Erythroblast (primary cell): ENCODE measurements at regions not wholly inside any gene's neighbourhood (a gene's known extent, or its start where the extent isn't known, plus 50 kb on each side); places are given as distances from the start of the nearest gene placed in this dataset.
"Not testable (repeated sequence)": the region's sequence is repeated elsewhere in the genome, so short reads cannot be mapped to it uniquely, and the experiment has no call there.

Experiments
- DNase-seq, 2 experiments: peaks; one replicate each; lab custom pipeline; 2025; lab: John Stamatoyannopoulos, UW
- GATA1 ChIP-seq: IDR thresholded peaks from 2 replicates; pipeline ENCODE4 v1.6.1; 2011; ENCODE audit warnings: low read depth, mild to moderate bottlenecking, control low read depth, low read length, moderate library complexity
- POLR2A ChIP-seq: IDR thresholded peaks from 2 replicates; pipeline ENCODE4 v1.6.1; 2011; ENCODE audit warnings: mild to moderate bottlenecking, low read length

DNA sequence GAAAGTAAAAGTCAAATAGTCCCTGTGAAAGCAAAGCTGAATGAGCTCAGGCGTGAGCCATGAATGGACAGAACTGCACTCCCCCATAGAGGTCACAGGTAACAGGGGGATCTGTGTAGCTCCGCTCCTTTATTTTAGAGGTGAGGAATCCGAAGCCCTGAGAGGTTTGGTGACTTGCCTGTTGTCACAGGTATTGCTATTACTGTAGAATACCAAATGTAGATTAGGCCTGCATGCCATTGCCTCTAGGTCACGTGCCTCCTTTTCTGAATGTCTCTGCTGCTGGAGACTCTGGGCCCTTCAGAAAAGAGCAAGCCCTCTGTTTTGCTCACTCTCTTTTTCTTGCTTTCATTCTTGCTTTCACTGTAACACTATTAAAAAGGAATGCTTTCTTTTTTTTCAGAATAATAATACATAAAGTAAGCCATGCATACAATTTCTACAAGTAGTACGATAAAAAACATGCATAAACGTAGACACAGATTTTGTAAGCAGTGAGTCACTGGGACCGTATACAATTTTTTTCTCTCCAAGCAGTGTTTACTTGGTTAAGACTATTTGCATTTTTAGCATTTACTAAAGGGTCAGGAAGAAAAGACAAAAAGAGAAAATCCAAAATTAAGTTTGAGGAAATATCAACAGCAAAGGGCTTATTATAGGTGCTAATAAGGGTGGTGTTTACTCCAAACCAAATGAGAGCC lies 568.7 kb upstream of the ADAMTS16 start:
- TF ChIP-seq POLR2A (no peak), GATA1 (no peak)

DNA sequence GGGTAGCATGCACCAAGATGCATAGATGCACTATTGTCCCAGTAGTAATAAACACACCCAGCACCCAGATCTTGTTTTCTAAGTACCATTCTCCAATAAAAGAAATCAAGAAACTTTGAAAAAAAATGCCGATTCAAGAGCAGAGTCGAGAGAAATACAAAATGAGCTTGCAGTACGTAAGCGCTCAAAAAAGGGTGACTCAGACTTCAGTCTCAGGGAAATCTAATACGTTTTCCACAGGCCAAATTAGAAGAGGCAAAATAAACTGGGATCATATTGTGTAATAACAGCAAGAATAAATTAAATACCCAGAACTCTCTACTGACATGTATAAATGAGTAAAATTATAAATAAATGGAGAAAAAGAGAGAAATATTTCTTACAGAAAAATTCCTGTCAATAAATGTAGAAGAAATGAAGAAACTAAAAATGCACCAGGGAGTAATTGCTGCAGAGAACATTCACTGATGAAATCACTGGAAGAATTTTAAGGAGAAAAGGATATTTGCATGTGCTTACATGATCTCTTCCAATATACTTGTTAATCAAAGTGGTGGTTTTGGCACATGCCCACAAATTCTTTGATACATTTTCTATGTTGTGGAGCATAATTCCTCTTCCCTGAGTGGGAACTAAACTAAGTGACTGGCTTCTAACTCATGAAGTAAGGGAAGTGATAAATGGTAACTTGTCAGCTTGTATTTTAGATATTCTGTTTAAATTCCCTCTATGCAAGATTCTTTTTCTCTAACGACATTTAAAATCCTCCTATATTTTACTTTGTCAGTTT lies 567.6 kb upstream of the ADAMTS16 start:
- DNase-seq = no peak
- no peak for TF ChIP-seq GATA1
- no peak for TF ChIP-seq POLR2A

More for the DNA sequence above, 568.7 kb upstream of the ADAMTS16 start:
- DNase-seq = no peak

DNA sequence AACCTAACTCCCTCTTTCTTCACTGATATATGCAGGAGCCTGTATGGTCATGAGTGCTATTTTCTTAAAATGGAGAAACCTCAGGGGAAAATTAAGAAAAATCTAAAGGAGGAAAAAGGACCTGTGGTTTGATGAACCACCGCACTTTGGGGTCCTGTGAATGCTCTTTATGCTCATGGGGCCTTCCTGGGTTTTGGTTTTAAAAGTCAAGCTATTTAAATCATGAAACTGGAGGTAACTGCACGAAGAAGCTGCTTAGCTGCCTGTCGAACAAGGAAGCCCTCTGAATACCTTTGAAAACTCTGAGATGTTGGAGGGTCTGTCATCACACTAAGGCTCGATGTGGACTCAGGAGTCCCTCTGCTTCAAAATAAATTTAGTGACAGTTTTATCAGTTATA lies 564.5 kb upstream of the ADAMTS16 start:
- DNase-seq = no peak
- TF ChIP-seq GATA1 (no peak), POLR2A (no peak)

DNA sequence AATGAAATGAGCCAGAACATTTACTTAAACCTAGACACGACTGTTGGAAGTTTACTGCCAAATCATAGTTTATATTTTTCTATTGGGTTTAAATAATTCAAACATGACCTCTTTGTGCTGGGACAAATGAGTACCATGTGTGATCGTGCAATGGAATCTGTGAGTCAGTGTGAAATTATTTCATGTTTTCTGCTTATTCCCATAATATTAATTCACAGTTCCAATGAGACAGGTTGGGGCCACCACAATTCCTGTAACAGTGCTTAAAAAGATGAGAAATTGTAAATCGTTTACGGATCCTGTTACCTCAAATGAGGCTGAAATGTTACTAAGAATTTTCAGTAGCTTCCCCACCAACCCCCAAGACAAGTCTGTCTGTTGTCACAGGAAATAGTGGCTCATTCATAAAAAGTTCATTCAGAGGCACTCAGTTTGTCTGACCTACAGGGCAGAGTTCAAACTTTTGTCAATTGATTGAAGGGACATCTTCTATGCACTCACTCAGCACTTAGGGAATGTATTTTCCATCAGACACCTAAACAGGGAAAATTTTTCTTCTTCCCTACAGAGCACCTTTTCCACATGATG lies 563.9 kb upstream of the ADAMTS16 start:
- DNase-seq = no peak
- TF ChIP-seq GATA1 (no peak), POLR2A (no peak)

DNA sequence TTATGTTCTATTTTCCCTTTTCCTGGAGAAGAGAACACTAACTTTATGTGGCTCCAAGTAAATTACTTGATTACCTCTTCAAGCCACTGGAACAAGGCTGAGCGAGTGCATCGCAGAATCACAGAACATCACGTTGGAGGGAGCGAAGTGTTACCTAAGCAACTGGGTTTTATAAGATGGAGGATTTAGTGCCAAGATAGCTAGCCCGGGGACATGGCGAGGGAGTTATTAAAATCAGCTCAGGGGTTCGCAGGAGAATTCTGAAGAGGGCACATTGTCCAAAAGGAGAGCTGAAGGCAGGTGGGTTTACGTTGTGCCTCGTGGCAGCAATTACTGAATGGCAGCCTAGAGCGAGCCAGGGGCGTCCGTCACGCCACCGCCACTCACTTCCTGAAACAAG lies 563.2 kb upstream of the ADAMTS16 start:
- TF ChIP-seq POLR2A (no peak), GATA1 (no peak)
- no peak for DNase-seq

DNA sequence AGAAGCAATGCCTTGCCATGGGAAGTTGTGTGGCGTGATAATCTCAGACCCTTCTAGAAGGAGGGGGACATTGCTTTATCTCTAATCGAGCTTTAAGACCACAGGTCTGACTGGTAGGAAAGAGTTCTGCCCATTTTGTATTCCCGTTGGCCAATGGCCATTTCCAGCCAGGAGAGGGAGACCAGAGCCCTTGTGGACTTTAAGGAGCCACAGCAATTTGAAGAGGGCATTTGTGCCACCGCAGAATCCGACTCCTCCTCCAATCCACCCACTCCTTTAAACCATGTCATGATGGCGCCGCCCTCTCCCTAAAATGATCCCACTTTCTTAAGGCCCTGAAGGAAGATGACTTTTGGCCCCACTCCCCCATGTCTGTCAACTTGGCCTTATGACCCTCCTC lies 560.5 kb upstream of the ADAMTS16 start:
- DNase-seq = no peak
- no peak for TF ChIP-seq POLR2A
- TF ChIP-seq GATA1 = no peak

DNA sequence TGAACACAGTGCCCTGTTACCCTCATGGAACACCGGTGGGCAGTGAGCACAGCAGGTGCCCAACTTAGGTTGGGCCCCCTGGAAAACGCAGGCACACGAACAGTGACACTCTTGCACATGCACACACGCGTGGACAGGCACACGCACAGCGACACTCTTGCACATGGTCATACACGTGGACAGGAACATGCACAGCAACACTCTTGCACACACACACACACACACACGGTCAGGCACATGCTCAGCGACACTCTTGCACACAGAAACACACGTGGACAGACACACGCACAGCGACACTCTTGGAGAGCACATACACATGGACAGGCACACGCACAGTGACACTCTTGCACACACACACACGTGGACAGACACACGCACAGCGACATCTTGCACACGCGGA lies 559.4 kb upstream of the ADAMTS16 start:
- DNase-seq = no peak

DNA sequence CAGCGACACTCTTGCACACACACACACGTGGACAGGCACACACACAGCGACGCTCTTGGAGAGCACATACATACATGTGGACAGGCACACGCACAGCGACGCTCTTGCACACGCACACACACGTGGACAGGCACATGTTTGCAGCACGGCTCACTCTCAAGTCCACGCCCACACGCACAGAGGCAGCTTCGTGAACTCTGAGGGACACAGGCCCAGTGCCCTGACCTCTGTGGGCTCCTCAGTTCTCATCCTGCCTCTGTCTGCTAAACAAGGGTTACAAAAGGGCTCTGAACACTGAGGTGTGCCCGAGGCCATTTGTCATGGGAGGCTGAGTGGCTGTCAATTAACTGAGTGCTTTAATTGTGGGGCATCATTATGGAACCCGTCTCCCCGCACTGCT lies 558.8 kb upstream of the ADAMTS16 start:
- TF ChIP-seq POLR2A (no peak), GATA1 (no peak)
- DNase-seq = no peak

More for the DNA sequence above, 559.4 kb upstream of the ADAMTS16 start:
- no peak for TF ChIP-seq GATA1
- no peak for TF ChIP-seq POLR2A

DNA sequence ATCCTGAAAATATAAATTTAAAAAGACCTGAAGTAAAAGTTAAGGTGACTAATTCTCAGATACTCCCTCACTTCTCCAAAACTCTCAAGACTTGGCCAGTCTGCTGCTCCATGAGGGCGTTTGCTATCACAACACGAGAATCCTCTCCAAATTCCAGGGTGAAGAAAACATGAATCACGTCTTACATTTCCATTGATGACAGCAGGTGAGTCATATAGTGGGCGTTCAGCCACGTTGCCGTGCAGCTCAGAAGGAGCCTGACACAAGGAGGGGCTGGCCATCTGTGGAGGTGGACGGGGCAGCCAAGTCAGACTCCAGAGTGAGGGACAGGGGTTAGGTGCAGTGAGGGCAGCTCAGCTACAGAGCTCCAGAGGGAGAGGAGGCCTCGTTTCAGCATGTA lies 555.1 kb upstream of the ADAMTS16 start:
- no peak for TF ChIP-seq GATA1
- TF ChIP-seq POLR2A = no peak
- DNase-seq = no peak

DNA sequence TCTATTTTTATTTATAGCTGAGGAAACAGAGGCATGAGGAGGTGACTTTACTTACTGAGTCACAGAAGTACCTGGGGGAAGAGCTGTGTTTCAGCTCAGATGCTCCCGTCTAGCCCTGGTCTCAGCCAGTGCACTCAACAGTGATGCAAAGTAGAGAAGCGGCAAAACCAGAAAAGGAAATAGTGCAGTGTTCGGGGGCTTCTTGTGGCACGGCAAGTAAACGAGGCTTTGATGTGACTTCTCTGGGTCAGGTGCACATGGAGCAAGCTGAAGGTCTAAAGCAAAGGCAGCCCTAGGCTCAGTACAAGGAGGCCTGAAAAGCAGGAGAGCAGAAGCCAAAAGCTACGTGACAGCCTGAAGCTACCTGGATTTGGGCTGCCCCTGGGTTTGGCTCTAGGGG lies 526.7 kb upstream of the ADAMTS16 start:
- no peak for DNase-seq
- no peak for TF ChIP-seq POLR2A
- no peak for TF ChIP-seq GATA1

DNA sequence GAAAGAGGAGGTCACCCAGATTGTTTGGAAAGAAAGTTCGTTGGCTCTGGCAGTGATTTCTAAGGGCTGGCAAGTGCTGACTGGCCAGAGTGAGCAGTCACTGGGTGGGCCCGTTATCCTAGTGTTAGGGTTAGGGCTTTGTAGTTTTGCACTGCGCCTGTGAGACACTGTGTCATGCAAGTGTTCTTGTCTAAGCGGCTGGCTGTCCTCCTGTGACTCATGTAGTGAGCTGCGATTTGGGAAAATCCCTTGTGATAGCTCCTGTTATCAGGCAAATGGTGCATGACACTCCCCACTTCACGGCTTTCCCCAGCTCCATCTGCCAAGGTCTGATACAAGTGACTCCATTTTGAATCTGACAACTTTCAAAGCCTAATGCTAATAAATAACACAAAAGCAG lies 526.0 kb upstream of the ADAMTS16 start:
- no peak for DNase-seq
- TF ChIP-seq POLR2A (no peak), GATA1 (no peak)

DNA sequence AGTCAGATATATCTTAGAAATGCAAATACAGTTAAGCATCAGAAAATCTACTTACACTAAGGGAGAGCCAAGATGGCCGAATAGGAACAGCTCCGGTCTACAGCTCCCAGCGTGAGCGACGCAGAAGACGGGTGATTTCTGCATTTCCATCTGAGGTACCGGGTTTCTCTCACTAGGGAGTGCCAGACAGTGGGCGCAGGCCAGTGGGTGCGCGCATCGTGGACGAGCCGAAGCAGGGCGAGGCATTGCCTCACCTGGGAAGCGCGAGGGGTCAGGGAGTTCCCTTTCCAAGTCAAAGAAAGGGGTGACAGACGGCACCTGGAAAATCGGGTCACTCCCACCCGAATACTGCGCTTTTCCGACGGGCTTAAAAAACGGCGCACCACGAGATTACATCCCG lies 524.8 kb upstream of the ADAMTS16 start:
- not testable (repeated sequence) for DNase-seq

DNA sequence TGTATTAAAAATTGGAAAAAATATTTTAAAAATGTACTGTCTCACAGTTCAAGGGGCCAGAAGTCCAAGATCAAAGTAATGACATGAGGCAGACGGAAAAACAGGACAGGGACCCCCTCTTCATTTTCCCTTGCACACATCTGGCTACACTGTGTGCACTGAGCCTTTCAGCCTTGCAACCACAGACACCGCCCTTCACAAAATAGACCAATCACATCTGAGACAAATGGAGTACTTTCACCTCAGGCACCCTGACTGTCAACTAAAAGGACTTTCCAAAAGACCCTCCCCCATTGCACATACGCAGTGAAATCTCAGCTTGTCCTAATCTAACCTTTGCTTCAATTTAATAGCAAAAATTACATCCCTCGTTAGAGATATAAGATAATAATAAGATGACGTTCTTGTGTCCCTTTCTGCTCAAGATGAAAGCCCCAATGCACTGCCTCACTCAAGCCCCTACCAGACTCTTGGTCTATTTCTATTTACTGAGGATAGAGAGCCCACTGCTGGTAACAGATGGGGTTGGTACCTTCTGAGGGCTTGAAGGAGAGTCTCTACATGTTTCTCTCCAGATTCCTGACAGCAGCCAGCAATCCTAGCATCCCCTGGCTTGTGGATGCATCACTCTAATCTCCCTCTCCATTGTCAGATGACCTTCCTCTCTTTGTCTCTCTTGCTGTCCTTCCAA lies 514.8 kb upstream of the ADAMTS16 start:
- TF ChIP-seq POLR2A (no peak), GATA1 (no peak)
- no peak for DNase-seq

DNA sequence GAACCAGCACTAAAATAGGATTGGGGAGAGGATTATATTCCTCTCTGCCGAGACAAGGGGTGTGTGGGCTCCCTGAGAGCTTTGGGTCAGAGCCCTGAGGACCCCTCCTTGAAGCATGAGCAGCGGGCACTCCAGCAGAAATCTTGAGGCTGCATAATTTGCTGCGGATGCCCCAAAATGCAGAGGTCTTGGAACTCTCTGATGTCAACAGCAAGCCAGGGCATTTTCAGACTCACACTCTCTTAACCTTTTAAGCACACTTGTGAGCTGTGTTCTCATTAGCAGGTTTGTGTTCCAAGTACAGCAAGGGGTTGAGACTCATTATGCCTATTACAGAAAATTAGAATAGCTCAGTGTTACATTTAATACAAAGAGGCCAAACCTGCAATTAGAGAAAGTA lies 513.0 kb upstream of the ADAMTS16 start:
- TF ChIP-seq POLR2A (no peak), GATA1 (no peak)
- DNase-seq = no peak

DNA sequence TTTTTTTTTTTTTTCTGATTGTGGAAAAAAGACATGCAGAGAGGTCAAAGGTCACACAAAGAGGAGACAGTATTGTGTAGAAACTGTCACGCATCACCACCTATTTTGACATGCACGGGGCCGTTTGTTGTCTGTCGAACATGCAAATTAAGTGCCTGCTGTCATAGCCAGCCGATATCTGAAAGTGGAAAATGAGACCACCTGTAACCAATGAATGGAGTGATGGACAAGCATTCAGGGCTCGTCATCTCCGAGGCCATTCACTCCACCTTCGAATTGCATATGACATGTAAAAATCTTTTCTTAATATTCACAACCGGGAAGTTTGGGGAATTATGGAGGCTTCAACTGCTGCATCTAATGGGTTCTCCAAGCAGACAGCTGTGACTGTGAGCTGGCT lies 512.2 kb upstream of the ADAMTS16 start:
- TF ChIP-seq GATA1 (no peak), POLR2A (no peak)
- DNase-seq = no peak
